GM18873 (cell line): ENCODE measurements at regions not wholly inside any gene's neighbourhood (a gene's known extent, or its start where the extent isn't known, plus 50 kb on each side); places are given as distances from the start of the nearest gene placed in this dataset.
"Not testable (repeated sequence)": the region's sequence is repeated elsewhere in the genome, so short reads cannot be mapped to it uniquely, and the experiment has no call there.

ENCODE experiments used
- ATAC-seq: cut with Tn5 transposase; IDR thresholded peaks from one replicate; pipeline ENCODE4 v1.9.1; 2021; ENCODE audit warnings: mild to moderate bottlenecking, moderate library complexity, moderate number of reproducible peaks; ENCODE audit not compliant: unreplicated experiment, low FRiP score

DNA sequence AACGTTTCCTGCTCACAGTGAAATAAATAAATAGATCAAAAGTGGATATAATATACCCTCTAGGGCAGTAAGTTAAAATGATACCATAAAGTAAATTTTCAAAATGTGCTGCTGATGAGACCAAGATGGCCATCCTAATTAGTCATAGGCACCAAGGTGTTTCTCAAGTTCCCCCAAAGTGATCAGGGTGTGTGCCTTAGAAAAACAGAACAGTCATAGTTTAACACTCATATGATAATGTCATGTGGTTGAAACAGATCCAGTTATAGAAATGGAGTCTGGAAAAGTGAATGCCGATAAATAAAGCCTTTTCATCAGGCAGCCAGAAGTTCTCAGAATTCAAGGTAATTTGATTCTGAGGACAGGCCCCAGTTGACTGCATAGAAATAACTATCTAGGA lies 161.5 kb upstream of the CDKN2B start:
- ATAC-seq: no peak

- ATAC-seq: no peak
Measured at GRCh38 chr9:22170990-22171670, 162.0 kb upstream of the CDKN2B start.

GRCh38 chr9:22171691-22172090 lies 162.6 kb upstream of the CDKN2B start:
- ATAC-seq: no peak

DNA sequence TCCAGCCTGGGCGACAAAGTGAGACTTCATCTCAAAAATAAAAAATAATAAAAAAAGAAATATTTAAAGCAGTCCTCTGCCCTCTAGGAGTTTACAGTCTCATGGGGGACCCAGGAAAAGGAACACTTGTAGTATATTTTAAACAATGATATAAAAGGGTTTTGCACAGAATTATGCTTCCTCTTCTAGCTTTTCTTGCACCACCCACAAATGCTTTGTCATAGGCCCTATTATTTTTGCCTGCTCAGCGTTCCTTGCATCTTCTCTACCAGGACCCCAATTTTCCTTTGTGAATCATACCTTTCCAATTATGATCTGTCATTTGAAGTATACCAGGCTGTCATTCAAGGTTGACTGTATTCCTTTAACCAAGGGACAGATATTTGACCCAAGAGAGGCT lies 164.8 kb upstream of the CDKN2B start:
- ATAC-seq: no peak

DNA sequence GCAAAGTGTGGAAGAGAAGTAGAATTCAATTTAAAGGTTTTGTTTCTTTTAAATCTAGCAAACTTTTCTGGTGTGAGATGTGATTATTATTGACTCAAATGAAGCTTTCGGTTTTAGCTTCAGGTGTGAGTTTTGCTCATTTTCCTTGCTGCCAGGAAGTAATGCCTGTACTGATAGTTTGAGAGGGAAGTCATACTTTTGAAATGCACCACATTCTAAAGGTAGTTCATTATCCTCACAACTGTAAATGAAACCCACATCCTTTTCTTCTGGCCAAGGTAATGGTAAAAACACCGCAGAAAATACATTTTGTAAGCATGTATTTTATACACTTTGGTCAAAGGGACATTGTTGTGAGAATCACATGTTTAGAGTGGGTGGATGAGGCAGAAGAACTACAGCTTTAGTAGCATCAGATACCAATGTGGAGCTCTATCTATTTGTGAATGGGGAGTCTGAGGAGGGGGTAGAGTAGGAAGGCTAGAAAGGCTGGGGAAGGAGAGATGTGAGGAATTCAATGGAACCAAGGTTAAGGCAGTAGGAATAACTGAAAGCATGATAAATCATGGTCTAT lies 167.0 kb upstream of the CDKN2B start:
- no peak for ATAC-seq

- ATAC-seq: not testable (repeated sequence)
Measured at GRCh38 chr9:22181021-22181420, 171.9 kb upstream of the CDKN2B start.

DNA sequence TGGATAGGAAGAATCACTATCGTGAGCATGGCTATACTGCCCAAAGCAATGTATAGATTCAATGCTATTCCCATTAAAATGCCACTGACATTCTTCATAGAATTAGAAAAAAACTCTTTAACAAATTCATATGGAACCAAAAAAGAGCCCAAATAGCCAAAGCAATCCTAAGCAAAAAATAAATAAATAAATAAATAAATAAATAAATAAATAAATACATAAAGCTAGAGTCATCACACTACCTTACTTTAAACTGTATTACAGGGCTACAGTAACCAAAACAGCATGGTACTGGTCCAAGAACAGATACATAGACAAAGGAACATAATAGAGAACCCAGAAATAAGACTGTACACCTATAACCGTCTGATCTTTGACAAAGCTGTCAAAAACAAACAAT lies 180.4 kb upstream of the CDKN2B start:
- no peak for ATAC-seq

DNA sequence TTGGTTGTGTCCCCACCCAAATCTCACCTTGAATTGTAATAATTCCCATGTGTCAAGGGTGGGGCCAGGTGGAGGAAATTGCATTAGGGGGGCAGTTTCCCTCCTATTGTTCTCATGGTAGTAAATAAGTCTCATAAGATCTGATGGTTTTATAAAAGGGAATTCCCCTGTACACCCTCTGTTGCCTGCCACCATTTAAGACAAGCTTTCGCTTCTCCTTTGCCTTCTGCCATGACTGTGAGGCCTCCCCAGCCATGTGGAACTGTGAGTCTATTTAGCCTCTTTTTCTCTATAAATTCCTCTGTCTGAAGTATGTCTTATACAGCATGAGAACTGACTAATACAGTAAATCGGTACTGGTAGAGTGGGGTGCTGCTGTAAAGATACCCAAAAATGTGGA lies 187.9 kb upstream of the CDKN2B start:
- not testable (repeated sequence) for ATAC-seq

- ATAC-seq: no peak
Measured at GRCh38 chr9:22198681-22199080, 189.6 kb upstream of the CDKN2B start.

DNA sequence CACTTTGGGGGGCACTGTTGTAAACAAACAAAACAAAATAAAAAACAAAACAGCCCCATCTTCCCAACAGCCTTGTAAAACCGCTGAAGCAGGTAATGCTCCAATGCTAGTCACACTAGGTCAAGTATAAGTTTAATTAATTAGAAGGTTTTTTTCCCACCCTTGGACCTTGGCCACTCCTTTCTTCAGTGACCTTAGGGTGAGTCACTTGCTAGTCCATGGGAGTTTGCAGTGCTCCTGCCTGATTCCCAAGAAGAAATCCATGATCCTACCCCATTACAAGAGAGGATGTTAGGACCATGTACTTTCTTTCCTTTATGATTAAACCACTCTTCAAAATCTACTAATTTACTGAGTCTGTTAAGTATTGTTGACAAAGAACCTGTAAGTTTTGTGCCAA lies 192.2 kb upstream of the CDKN2B start:
- no peak for ATAC-seq

DNA sequence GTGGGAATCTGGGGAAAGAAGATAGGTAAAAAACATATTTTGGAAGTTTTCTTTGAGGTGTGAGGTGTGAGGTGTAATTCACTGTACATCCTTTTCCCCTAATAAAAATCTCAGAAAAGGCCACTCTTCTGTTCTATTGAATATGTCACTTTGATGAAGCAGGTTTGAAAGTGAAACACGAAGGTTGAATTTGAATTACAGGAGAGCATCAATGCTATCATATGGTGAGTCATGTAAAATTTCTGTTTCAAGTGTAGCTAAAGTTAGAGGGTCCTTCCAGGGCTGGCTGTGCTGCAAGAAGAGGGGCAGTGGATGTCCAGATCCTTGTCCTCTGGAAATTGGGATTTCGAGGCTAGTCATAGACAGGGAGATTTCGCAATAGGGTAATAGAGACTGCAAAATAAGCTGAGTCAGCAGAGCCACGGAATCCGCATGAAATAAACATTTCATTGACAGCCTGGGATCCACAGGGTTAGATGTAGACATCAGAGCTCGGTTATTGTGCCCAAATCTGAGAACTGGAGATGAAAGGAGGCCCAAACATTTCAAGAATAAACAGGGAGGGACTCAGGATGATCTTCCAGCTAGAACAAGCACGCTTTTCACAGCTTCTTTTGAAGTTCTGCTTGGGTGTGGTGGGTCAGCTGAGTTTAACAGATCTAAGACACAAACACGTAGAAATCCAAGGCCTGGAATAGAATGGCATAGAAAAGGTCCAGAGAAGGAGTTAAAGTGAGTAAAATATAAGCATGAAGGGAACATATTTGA lies 194.4 kb upstream of the CDKN2B start:
- no peak for ATAC-seq

- no peak for ATAC-seq
Measured at GRCh38 chr9:22204240-22204639, 195.1 kb upstream of the CDKN2B start.

GRCh38 chr9:22206833-22207232 lies 197.7 kb upstream of the CDKN2B start:
- no peak for ATAC-seq

GRCh38 chr9:22208846-22209585 lies 199.9 kb upstream of the CDKN2B start:
- ATAC-seq: no peak

DNA sequence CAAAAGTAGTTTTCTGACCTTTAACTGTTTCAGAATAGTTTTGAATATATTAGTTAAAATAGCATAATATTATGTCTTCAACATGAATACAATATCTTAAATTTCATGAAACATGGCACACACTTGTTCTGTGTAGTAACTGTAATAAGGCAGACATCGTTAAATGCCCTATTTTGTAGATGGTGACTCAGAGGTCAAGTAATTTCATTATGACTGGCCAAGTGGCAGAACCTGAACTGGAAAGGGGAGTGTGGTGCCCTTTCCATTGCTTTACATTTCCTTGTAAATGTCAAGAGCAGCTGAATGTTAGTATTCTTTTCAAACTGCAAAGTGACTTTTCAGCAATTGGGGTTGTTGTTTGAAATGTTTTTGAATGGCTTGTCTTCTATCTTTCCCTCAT lies 201.2 kb upstream of the CDKN2B start:
- ATAC-seq: no peak

DNA sequence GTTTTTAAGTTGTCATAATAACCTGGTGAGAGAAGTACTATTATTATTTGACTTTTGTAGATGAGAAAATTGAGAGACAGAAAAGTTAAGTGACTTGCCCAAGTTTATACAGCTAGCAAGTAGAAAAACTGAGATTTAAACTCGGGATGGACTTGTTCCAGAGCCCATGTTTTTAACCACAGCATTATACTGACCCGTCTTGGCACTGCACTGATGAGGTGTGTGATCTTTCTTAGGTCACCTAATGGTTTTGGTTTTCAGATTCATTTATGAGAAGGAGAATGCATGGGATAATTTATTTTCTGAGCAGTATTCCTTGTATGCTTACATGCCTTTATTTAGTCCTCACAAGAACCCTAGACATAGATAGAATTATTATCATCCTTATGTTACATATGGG lies 201.8 kb upstream of the CDKN2B start:
- no peak for ATAC-seq

DNA sequence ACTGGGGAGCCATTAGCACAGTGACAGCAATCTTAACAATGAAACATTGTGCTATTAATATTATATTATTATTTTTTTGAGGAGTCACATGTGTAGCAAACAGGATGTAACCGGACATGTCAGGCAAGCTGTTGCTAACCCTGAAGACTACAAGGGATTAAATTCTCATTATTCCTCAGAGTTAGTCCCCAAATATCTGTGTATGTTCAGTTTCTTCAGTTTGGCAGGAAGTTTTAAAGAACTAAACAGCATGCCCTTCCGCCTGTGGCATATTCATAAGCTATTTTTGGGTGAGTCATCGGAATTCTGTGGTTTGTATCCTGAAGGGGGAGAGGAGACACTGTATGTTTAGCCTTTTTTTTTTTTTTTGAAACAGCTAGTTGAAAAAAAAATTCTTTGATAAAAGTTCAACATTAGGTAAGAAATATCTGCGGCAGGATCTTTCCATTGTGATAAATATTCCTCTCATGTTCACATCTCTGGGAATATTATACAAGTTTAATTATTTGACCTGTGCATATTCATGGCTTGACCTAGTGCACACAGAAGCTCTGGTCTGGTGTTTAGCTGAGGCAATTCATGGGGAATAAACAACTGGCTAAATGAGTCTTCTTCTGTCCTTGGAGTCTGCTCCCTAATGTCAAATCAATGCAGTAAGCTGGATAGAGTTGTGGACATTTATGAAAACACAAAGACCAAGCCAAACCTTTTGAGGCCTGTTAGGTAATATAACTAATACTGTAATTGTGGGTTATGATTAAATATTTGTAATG lies 202.7 kb upstream of the CDKN2B start:
- ATAC-seq: no peak

DNA sequence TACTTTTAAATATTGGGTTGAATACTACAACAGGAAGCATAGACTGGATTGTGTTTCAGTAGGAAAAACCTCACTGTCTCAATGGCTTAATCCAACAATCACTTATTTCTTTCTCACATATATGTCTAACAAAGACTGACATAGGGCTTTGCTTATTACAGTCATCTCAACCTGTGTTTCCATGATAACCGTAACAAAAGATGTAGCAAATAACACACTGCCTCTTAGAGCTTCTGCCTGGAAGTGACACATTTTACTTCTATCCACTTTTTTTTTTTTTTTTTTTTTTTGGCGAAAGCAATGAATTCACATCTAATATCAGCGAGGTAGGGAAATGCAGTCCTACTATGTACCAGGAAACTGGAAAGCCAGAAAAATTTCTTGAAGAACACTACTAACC lies 204.9 kb upstream of the CDKN2B start:
- no peak for ATAC-seq

DNA sequence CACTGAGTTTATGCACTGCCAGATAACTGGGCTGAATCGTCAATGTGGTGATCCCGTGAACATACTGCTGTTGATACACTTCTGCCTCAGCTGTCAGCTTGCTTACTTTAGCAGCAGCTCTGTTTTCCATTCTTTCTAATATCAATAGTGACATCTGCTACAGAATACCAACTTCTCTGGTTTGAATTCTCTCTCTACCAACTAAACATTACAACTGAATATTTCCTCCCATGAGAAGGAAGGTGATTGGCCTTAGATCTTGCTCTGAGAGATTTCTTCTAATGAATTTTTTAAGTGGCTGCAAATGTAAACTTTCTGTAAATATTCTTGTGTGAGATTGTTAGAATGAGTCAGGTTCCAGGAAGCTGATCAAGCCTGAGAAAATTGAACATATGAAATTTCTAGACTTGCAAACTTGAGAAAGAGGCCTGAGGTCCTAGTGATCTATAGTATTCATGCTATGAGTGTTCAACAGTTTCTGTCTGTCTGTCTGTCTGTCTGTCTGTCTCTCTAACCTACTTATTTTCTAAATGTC lies 205.5 kb upstream of the CDKN2B start:
- no peak for ATAC-seq

DNA sequence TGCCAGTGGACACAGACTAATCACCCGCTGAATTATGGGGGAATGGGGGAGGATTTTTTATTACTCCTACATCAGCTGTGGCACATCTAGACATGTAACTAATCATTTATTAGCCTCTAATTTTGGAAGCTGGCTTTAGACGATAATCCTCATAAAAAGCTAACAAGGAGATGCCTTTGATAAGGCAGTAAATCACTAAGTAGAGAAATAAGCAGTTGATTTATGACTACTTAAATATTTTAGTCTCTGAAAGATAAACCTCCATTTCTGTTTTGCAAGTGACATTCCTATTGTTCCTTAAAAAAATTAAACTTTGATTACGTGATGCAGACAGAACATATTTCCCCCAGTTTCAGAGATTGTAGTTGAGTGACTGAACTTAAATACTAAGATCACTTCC lies 206.4 kb upstream of the CDKN2B start:
- ATAC-seq: no peak
